ENCODE measurements at regions not wholly inside any gene's neighbourhood (a gene's known extent, or its start where the extent isn't known, plus 50 kb on each side); places are given as distances from the start of the nearest gene placed in this dataset.

DNA sequence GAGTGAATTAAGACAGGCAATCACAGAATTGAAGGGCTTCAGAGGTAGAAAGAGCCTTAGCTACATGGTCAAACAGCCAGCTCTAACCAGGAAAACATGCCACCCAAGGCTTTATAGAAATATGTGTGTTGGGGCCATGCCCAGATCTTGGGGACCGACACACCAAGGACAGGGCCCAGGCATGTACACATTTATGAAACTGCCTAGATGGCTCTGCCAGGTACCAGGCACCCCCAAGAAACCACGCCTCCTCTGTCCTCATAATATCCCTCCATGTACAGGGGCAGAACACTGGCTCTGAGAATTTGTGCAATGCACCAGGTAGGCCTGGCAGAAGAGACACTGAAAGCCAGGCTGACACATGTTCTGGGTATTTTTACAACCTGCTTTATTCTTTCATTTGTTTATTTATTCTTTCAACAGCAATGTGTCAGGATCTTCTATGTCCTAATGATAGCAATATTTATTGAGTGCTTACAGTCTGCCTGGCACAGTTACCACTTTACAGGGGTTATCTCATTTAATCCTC, 137.9 kb upstream of the LSM14A start:
- Histone ChIP-seq H3K4me3 (ENCODE audit: low read depth, low read length, poor library complexity, severe bottlenecking) (no peak overlapping the region), H3K4me2 (ENCODE audit: low read length) (no peak overlapping the region), H2AFZ (ENCODE audit: low read length) (no peak overlapping the region), H3K4me1 (ENCODE audit: insufficient read depth, low read length, poor library complexity, severe bottlenecking) (no peaks in the 10 kb centered on the region), H3K9me2 (ENCODE audit: insufficient read depth, low read length) (no peaks in the 10 kb centered on the region), H3K36me3 (ENCODE audit: insufficient read depth, low read length) (no peaks in the 10 kb centered on the region), H4K20me1 (ENCODE audit: insufficient read depth, low read length) (no peaks in the 10 kb centered on the region), H3K27ac (ENCODE audit: low read depth, low read length, poor library complexity, severe bottlenecking) (no peak overlapping the region), H3K9me3 (ENCODE audit: low read length) (no peaks in the 10 kb centered on the region), H3K79me2 (ENCODE audit: insufficient read depth, low read depth, low read length) (no peaks in the 10 kb centered on the region)
- no TSS peak for BruUV-seq (replicated peaks)
- intact Hi-C loops (cut with micrococcal nuclease; ENCODE audit: unreplicated experiment): no loop called here
- no peak for DNase-seq (ENCODE audit: low spot score)
- TF ChIP-seq, protein P1, sequence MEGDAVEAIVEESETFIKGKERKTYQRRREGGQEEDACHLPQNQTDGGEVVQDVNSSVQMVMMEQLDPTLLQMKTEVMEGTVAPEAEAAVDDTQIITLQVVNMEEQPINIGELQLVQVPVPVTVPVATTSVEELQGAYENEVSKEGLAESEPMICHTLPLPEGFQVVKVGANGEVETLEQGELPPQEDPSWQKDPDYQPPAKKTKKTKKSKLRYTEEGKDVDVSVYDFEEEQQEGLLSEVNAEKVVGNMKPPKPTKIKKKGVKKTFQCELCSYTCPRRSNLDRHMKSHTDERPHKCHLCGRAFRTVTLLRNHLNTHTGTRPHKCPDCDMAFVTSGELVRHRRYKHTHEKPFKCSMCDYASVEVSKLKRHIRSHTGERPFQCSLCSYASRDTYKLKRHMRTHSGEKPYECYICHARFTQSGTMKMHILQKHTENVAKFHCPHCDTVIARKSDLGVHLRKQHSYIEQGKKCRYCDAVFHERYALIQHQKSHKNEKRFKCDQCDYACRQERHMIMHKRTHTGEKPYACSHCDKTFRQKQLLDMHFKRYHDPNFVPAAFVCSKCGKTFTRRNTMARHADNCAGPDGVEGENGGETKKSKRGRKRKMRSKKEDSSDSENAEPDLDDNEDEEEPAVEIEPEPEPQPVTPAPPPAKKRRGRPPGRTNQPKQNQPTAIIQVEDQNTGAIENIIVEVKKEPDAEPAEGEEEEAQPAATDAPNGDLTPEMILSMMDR (conservative IDR thresholded peaks at IDR 0.05; ENCODE audit: low read length): no peak
- no peak for TF ChIP-seq EZH2phosphoT487 (IDR thresholded peaks at IDR 0.05; ENCODE audit: borderline replicate concordance, low read depth, low read length)
- ChIA-PET CTCF (ENCODE audit: unreplicated experiment) (no interaction called here), POLR2A (interaction anchor here (0.7 kb wide), 1 partner anchor 358 kb away, joined by 4 read pairs; no protein-coding TSS in a partner anchor)

DNA sequence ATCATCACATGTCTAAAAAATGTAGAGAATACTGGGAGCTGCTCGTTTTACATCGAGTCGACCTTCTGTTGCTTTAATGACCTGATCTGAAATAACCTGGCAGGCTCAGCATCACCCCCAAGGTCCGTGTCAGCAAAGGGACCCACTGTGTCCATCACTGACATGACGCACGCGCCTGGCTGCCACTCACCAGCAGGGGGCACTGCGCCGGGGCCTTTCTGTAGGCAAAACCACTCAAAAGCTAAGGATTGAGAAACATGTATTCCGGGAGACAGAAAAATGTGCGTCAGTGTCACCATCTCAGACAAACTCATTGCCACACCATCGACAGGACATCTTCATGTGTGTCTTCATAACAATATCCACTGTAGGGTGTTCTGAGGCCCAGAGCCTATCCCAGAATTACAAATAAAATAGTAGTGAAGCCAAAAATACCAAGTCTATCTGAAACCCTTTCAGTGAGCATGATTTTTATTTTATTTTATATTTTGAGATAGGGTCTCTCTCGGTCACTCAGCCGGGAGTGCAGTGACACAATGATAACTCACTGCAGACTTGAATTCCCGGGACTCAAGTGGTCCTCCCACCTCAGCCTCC, 130.3 kb upstream of the LSM14A start:
- CTCF ChIA-PET (ENCODE audit: unreplicated experiment): no interaction called here
- TF ChIP-seq, protein P1 (conservative IDR thresholded peaks at IDR 0.05; ENCODE audit: low read length): peak; percentile 98
- TF ChIP-seq EZH2phosphoT487 (IDR thresholded peaks at IDR 0.05; ENCODE audit: borderline replicate concordance, low read depth, low read length): no peak
- no peaks in the 10 kb centered on the region for H3K79me2 ChIP-seq (ENCODE audit: insufficient read depth, low read depth, low read length)
- H4K20me1 ChIP-seq (ENCODE audit: insufficient read depth, low read length): no peaks in the 10 kb centered on the region
- no TSS peak for BruUV-seq (replicated peaks)
- no peak overlapping the region for H3K4me2 ChIP-seq (ENCODE audit: low read length)
- no peak overlapping the region for H3K27ac ChIP-seq (ENCODE audit: low read depth, low read length, poor library complexity, severe bottlenecking)
- H3K4me1 ChIP-seq (ENCODE audit: insufficient read depth, low read length, poor library complexity, severe bottlenecking): no peaks in the 10 kb centered on the region
- DNase-seq (ENCODE audit: low spot score): peak; percentile 62
- POLR2A ChIA-PET: no interaction called here
- no peaks in the 10 kb centered on the region for H3K9me2 ChIP-seq (ENCODE audit: insufficient read depth, low read length)
- H2AFZ ChIP-seq (ENCODE audit: low read length): no peak overlapping the region
- no peaks in the 10 kb centered on the region for H3K9me3 ChIP-seq (ENCODE audit: low read length)
- no peaks in the 10 kb centered on the region for H3K36me3 ChIP-seq (ENCODE audit: insufficient read depth, low read length)
- H3K4me3 ChIP-seq (ENCODE audit: low read depth, low read length, poor library complexity, severe bottlenecking): no peak overlapping the region
- intact Hi-C loops (cut with micrococcal nuclease; ENCODE audit: unreplicated experiment): loop anchor here (2.0 kb wide), 1 partner anchor 103 kb away; no protein-coding TSS in a partner anchor

GRCh38 chr19:34044021-34044420, 128.3 kb upstream of the LSM14A start:
- intact Hi-C loops (cut with micrococcal nuclease; ENCODE audit: unreplicated experiment): no loop called here
- Histone ChIP-seq H3K9me2 (ENCODE audit: insufficient read depth, low read length) (no peaks in the 10 kb centered on the region), H3K4me2 (ENCODE audit: low read length) (no peak overlapping the region), H3K9me3 (ENCODE audit: low read length) (no peaks in the 10 kb centered on the region), H3K27ac (ENCODE audit: low read depth, low read length, poor library complexity, severe bottlenecking) (no peak overlapping the region), H3K4me3 (ENCODE audit: low read depth, low read length, poor library complexity, severe bottlenecking) (no peak overlapping the region), H2AFZ (ENCODE audit: low read length) (no peak overlapping the region), H3K79me2 (ENCODE audit: insufficient read depth, low read depth, low read length) (no peaks in the 10 kb centered on the region), H3K4me1 (ENCODE audit: insufficient read depth, low read length, poor library complexity, severe bottlenecking) (no peaks in the 10 kb centered on the region), H4K20me1 (ENCODE audit: insufficient read depth, low read length) (no peaks in the 10 kb centered on the region), H3K36me3 (ENCODE audit: insufficient read depth, low read length) (no peaks in the 10 kb centered on the region)
- no TSS peak for BruUV-seq (replicated peaks)
- TF ChIP-seq EZH2phosphoT487 (IDR thresholded peaks at IDR 0.05; ENCODE audit: borderline replicate concordance, low read depth, low read length): no peak
- TF ChIP-seq, protein P1 (conservative IDR thresholded peaks at IDR 0.05; ENCODE audit: low read length): no peak
- DNase-seq (ENCODE audit: low spot score): no peak
- POLR2A ChIA-PET: no interaction called here
- CTCF ChIA-PET (ENCODE audit: unreplicated experiment): no interaction called here

All from OCI-LY7 (cell line).